Tibial artery (tissue), 4 donors: ENCODE measurements at regions not wholly inside any gene's neighbourhood (a gene's known extent, or its start where the extent isn't known, plus 50 kb on each side); places are given as distances from the start of the nearest gene placed in this dataset.

Source experiments
- DNase-seq, 2 donors: peaks; one replicate each; pipeline ENCODE4 v3.0.0-alpha.2; 2019
- H3K27ac ChIP-seq, 2 donors: fragments of 200-600 bp; sonication (generic) in 1 of 2; 1 replicate in 1 of 2; 2 replicates in 1 of 2; pipeline ENCODE4 v1.5.1; 2018 to 2019; ENCODE audit warnings: mild to moderate bottlenecking in 1 of 2
- H3K27me3 ChIP-seq, 2 donors: fragments of 200-600 bp; sonication (generic) in 1 of 2; one replicate each; pipeline versions ENCODE4 v1.5.1 to v1.6.0; 2016 to 2019
- H3K36me3 ChIP-seq, 3 donors: fragments of 200-600 bp; sonication (generic) in 2 of 3; one replicate each; pipeline ENCODE4 v1.5.1; 2016 to 2019; ENCODE audit warnings: mild to moderate bottlenecking in 2 of 3
- H3K4me1 ChIP-seq, 4 donors: fragments of 200-600 bp; sonication (generic) in 2 of 4; 1 replicate in 3 of 4; 2 replicates in 1 of 4; pipeline ENCODE4 v1.5.1; 2016 to 2019
- H3K4me3 ChIP-seq, 2 donors: fragments of 200-600 bp; sonication (generic) in 1 of 2; 1 replicate in 1 of 2; 2 replicates in 1 of 2; pipeline ENCODE4 v1.5.1; 2018 to 2019; ENCODE audit warnings: mild to moderate bottlenecking in 2 of 2
- H3K9me3 ChIP-seq, 3 donors: fragments of 200-600 bp; sonication (generic) in 1 of 3; one replicate each; pipeline ENCODE4 v1.5.1; 2016 to 2019
- CTCF ChIP-seq, 2 experiments: fragments of 200-600 bp in 1 of 2; fragments of 450-650 bp in 1 of 2; IDR thresholded peaks; one replicate each; pipeline ENCODE4 v1.5.1; 2017 to 2019; ENCODE audit warnings: antibody characterized with exemption in 2 of 2, mild to moderate bottlenecking in 1 of 2, moderate library complexity in 1 of 2
- intact Hi-C: fragments of 100-400 bp; cut with DNase I; formaldehyde crosslinking; loops from one replicate; pipeline ENCODE4 v1.15.0; 2023; ENCODE audit warnings: low total_unique reads

- H3K27ac ChIP-seq: no peak overlapping the region
These were observed 165.5 kb upstream of the KLF12 start for GRCh38 chr13:74299721-74300120.

GRCh38 chr13:74298923-74299322 lies 164.7 kb upstream of the KLF12 start:
- intact Hi-C loops: loop anchor here (10.0 kb wide), 3 partner anchors 164 to 544 kb away; partner anchors contain the start of gene KLF12
- no peak overlapping the region for H3K27ac ChIP-seq
- no peaks in the 10 kb centered on the region for H3K27me3 ChIP-seq

More at GRCh38 chr13:74299721-74300120, 165.5 kb upstream of the KLF12 start:
- no peaks in the 10 kb centered on the region for H3K9me3 ChIP-seq
- no peak for TF ChIP-seq CTCF (IDR thresholded peaks at IDR 0.05)
- peaks cover 0 to 18% (median 7%) of the 10 kb centered on the region in 4 donors for H3K4me1 ChIP-seq
- intact Hi-C loops: loop anchor here (10.0 kb wide), 3 partner anchors 165 to 545 kb away; partner anchors contain the start of gene KLF12
- H3K36me3 ChIP-seq: no peaks in the 10 kb centered on the region
- no peaks in the 10 kb centered on the region for H3K27me3 ChIP-seq
- H3K4me3 ChIP-seq: no peak overlapping the region
- DNase-seq: no peak

GRCh38 chr13:74289861-74290773 lies 155.9 kb upstream of the KLF12 start:
- Histone ChIP-seq H3K27ac (no peak overlapping the region), H3K36me3 (no peaks in the 10 kb centered on the region), H3K27me3 (no peaks in the 10 kb centered on the region), H3K4me1 (peaks cover 0 to 32% (median 19%) of the 10 kb centered on the region in 4 donors), H3K9me3 (no peaks in the 10 kb centered on the region), H3K4me3 (peak overlapping the region; percentile 6 to 31)
- TF ChIP-seq CTCF (IDR thresholded peaks at IDR 0.05): peak in 1 of 2 experiments; percentile 8
- no peak for DNase-seq
- intact Hi-C loops: loop anchor here (10.0 kb wide), 3 partner anchors 155 to 535 kb away; partner anchors contain the start of gene KLF12

More at GRCh38 chr13:74298923-74299322, 164.7 kb upstream of the KLF12 start:
- peaks cover 0 to 18% (median 7%) of the 10 kb centered on the region in 4 donors for H3K4me1 ChIP-seq
- no peaks in the 10 kb centered on the region for H3K36me3 ChIP-seq
- no peak for DNase-seq
- no peak for TF ChIP-seq CTCF (IDR thresholded peaks at IDR 0.05)
- no peak overlapping the region for H3K4me3 ChIP-seq
- no peaks in the 10 kb centered on the region for H3K9me3 ChIP-seq

GRCh38 chr13:74289107-74289506 lies 154.9 kb upstream of the KLF12 start:
- no peak overlapping the region for H3K27ac ChIP-seq
- no peaks in the 10 kb centered on the region for H3K9me3 ChIP-seq
- no peak for TF ChIP-seq CTCF (IDR thresholded peaks at IDR 0.05)
- H3K4me1 ChIP-seq: peaks cover 0 to 32% (median 19%) of the 10 kb centered on the region in 4 donors
- H3K4me3 ChIP-seq: no peak overlapping the region
- intact Hi-C loops: no loop called here
- DNase-seq: no peak
- no peaks in the 10 kb centered on the region for H3K36me3 ChIP-seq
- no peaks in the 10 kb centered on the region for H3K27me3 ChIP-seq

- intact Hi-C loops: no loop called here
- peaks cover 0 to 32% (median 19%) of the 10 kb centered on the region in 4 donors for H3K4me1 ChIP-seq
- no peak for TF ChIP-seq CTCF (IDR thresholded peaks at IDR 0.05)
- peak overlapping the region; percentile 6 to 30 for H3K4me3 ChIP-seq
- no peaks in the 10 kb centered on the region for H3K36me3 ChIP-seq
- no peak overlapping the region for H3K27ac ChIP-seq
- H3K9me3 ChIP-seq: no peaks in the 10 kb centered on the region
- no peaks in the 10 kb centered on the region for H3K27me3 ChIP-seq
- DNase-seq: no peak
These were observed 154.2 kb upstream of the KLF12 start for GRCh38 chr13:74288361-74288911.
